HG03066 (cell line): ENCODE measurements at regions not wholly inside any gene's neighbourhood (a gene's known extent, or its start where the extent isn't known, plus 50 kb on each side); places are given as distances from the start of the nearest gene placed in this dataset.
"Not testable (repeated sequence)": the region's sequence is repeated elsewhere in the genome, so short reads cannot be mapped to it uniquely, and the experiment has no call there.

ENCODE experiments used
- ATAC-seq: cut with Tn5 transposase; IDR thresholded peaks from one replicate; pipeline ENCODE4 v1.9.1; 2021; ENCODE audit warnings: low read depth; ENCODE audit not compliant: unreplicated experiment

DNA sequence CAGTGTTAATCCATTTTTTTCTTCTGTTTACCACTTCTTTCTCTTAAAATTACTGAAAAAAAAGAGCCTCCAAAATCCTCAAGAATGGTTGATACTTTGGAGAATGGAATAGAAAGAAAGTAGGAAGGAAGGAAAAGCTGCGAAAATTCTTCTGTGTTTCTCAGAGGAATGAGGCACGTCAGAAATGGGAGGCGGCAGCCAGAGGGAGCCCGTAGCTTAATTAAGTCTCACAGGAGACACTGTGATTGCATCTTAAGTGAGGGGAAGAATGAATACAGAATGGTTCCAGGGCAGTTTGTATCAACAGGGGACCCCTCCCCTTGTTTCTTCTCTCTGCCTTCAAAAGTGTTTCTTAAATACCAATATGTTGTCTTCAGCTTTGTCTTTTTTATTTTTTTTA lies 1099.5 kb downstream of the PLA2G4A start:
- ATAC-seq = peak; percentile 80

DNA sequence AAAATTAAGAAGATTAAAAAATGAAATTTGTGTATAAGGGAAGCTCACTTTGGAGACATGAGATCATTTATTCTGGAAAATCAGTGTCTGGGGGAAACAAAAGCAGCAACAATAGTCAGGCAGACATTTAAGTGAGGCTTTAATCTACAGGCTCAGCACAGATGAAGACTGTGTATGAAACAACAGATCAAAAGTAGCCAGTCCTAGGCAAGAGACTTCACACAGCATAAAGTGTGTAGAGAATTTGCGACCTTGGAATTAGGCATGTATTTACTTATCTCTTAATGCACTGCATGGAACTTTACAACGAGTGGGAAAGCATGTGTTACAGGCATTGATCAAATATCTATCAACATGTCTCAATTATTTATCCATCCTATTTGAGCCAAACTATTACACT lies 1099.9 kb downstream of the PLA2G4A start:
- no peak for ATAC-seq

DNA sequence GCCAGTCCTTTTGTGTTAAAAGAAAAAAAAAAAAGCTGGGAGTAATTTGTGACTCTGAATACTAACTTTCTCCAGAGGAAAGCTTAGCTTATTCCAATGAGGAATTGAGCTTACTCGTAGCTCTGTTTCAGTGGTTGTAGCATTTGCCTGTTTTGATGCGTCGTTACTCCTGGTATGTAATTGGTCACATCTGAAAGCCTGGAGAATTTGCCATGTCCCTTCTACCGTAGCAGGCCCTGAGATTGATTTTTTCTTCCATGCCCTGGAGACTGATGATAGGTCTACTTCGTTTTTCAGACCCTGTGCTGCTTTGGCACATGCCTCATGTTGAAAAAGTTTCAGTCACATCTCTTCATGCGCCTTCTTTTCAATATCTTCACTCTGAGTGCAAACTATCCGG lies 1103.0 kb downstream of the PLA2G4A start:
- no peak for ATAC-seq

DNA sequence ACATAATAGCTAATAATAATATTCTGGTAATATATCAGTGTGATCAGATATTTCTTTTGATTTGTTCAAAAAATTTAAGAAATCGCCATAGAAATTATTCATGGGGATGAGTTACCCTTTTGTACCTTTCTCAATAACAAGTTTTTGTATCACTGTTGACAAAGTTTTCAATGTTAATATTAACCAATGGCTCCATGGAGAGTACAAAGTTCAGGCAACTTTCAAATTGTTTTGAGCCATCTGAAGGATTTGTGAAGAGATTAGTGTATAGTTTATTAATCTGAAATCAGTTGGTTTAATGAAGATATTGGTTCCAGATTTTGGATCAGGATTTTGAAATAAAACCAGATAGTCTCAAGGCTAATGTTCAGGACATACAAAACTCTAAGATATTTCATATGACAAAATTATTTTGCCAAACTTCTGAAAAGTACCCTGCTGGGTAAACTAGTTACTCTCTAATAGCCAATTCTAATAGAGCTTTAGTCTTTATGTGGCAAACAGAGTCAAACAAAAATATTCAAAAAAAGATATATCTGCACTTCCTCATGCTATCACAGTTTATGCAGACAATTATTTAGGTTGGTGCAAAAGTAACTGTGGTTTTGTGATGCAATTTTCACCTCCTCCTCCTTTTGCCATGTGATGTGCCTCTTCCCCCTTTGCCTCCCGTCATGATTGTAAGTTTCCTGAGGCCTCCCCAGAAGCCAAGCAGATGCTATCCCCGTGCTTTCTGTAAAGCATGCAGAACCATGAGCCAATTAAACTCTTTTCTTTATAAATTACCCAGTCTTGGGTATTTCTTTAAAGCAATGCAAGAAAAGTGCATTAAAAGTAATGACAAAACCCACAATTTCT lies 1105.0 kb downstream of the PLA2G4A start:
- ATAC-seq = no peak

DNA sequence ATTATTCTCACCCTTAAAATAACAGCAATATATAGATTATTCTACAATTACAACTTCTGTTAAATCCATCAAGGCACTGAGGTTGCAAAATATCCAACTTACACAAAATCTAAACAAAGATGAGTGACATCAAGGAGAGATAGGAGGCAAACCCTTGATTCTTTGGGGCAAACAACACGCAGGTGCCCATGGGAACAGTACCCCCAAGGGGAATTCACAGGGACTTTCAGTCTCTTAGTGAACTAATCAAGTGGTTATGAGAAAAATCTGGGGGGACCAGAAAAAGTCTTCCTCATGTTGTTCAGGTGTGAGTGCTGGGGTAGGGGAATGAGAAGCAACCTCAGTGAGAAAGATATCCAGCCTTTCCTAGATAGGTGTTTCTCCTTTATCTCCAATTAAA lies 1107.9 kb downstream of the PLA2G4A start:
- ATAC-seq = no peak

DNA sequence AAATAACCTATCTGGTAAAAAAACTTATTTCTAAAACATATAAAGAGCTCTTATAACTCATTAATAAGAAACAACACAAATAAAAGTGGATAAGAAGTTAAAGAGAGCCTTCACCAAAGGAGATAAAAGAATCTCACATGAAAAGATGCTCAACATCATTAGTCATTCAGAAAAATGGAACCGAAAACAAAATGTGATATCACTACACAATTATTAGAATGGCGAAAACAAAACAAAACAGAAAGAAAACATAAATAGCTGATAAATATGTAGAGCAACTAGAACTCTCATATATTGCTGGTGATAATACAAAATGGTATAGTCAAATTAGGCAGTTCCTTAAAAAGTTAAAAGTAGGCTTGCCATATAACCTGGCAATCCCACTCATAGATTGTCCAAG lies 1109.3 kb downstream of the PLA2G4A start:
- no peak for ATAC-seq

DNA sequence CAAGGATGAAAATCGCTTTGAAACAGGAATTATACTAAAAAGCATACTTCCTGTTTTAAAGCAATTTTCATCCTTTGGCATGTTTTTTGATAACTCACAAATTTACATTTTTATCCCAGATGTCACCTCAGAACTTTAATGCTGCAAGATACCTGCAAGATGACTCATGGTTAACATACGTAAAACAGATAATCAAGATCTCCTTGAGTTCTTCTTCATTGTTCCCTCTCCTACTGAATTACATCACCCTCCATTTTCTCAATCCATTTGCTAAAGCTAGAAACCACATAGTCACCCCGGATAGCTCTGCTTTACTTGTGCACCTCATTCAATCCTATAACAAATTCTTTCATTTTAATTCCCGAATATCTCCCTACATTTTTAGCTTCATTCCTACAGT lies 1114.2 kb downstream of the PLA2G4A start:
- no peak for ATAC-seq

DNA sequence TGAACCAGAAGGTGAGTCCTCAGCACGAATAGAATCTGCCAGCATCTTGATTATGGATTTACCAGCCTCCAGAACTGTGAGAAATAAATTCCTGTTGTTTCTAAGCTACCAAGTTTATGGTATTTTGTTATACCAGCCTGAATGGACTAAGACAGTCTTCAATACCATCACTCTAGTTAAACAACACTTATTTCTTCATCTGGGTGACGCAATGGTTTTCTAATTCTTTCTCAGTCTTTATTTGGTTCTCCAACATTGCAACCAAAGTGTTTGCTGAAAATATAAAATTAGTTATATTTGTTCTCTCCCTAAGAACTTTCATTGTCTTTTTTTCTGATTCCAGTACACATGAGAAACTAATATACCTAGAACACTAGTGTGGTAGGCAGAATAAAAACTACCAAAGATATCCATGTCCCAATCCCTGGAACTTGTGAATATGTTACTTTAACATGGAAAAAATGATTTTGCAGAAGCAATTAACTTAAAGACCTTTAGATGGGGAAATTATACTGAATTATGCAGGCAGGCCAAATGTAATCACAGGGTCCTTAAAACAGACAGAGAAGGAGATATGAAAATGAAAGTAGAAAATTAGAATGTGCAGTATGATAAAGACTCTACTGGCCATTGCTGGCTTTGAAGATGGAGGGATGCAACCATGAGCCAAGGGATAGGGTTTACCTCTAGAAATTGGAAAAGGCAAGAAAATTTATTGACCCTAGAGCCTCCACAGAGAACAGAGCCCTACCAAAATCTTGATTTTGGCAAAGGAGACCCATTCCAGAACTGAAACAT lies 1115.1 kb downstream of the PLA2G4A start:
- ATAC-seq = no peak

DNA sequence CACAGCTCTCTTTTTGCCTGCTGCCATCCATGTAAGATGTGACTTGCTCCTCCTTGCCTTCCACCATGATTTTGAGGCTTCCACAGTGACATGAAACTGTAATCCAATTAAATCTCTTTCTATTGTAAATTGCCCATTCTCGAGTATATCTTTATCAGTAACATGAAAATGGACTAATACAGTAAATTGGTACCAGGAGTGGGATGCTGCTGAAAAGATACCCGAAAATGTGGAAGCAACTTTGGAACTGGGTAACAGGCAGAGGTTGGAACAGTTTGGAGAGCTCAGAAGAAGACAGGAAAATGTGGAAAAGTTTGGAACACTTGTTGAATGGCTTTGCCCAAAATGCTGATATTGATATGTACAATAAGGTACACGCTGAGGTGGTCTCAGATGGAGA lies 1117.9 kb downstream of the PLA2G4A start:
- ATAC-seq = not testable (repeated sequence)

DNA sequence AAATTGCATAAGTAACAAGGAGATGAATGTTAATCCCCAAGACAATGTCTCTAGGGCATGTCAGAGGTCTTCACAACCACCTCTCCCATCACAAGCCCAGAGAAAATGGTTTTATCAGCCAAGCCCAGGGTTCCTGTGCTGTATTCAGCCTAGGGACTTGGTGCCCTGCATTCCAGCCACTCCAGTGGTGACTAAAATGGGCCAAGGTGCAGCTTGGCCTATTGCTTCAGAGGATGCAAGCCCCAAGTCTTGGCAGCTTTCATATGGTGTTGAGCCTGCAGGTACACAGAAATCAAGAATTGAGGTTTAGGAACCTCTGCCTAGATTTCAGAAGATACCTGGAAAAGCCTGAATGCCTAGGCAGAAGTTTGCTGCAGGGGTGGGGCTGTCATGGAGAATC lies 1118.6 kb downstream of the PLA2G4A start:
- ATAC-seq = no peak

DNA sequence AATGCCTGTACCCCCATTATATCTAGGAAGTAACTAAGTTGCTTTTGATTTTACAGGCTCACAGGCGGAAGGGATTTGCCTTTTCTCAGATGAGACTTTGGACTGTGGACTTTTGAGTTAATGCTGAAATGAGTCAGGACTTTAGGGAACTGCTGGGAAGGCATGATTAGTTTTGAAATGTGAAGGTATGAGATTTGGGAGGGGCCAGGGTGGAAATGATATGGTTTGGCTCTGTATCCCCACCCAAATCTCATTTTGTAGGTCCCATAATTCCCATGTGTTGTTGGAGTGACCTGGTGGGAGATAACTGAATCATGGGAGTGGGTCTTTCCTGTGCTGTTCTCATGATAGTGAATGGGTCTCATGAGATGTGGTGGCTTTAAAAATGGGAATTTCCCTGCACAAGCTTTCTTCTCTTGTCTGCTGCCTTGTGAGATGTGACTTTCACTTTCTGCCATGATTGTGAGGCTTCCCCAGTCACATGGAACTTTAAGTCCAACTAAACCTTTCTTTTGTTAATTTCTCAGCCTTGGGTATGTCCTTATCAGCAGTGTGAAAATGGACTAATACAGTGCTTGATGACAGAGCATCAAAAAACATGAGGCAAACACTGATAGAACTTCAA lies 1119.5 kb downstream of the PLA2G4A start:
- ATAC-seq = no peak

DNA sequence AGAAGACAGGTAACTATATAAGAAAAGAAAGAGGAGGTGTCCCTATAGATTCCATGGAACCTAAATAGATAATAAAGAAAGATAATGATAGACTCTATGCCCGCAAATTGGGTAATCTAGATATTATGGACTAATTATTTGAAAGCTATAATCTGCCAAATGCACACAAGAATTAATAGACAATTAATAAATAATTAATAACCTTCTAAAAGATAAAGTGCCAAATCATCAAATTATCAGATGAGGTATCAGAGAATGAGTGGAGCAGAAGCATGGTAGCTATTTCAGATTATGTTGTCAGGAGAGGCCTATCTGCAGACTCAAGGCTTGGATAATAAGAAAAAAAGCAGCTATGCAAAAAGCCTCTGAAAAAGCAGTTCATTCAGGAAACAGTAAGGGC lies 1120.8 kb downstream of the PLA2G4A start:
- no peak for ATAC-seq

DNA sequence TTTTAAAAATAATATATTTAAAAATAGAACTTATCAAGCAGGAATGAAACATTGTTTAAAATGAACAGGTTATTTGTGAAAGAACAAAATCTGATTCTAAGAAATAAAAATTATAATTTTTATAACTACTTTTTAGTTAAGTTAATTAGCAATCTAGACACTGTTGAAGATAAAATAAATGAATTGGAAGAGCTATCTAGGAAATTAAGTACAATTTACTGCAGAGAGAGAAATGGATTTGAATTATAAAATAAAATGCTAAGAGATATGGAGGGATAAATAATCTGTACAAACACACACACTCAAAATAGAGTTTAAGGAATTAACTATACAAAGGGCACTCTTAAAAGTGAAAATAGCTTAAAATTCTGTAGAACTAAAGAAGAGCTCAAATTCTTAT lies 1123.1 kb downstream of the PLA2G4A start:
- ATAC-seq = no peak

DNA sequence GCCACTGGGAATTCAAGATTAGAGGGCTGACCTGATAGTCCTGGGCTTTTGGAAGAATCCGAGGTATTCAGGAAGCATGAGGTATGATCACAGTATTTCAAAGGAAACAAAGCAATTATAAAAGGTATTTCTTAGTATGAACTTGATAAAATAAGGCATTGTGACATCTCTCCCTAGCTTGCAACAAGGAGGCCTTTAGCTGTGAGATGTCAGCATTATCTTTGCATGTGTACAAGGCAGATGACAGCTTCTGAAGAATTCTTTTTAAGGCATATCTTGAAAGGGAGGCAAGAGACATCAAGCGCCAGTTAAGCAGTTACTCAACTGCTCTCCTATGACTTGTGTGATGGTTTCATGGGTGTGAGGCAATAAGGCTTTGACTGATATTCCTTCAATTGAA lies 1123.7 kb downstream of the PLA2G4A start:
- ATAC-seq = no peak

DNA sequence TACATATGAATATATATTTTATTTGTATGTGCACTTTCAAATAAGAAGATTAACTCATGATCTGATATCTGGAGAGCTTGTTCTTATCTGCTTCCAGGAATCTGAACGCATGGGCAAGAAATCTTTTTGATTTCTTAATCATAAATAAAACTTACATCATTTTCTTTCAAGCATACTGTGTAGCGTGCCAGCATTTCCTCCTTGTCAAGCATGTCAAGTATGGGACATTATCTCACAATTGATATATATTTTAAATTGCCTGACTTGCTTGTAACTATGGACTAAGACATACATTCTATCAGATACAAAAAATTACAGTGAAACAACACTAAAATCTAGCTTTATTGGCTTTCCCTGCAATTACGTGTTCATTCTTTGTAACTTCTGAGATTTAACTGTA lies 1128.2 kb downstream of the PLA2G4A start:
- ATAC-seq = no peak

DNA sequence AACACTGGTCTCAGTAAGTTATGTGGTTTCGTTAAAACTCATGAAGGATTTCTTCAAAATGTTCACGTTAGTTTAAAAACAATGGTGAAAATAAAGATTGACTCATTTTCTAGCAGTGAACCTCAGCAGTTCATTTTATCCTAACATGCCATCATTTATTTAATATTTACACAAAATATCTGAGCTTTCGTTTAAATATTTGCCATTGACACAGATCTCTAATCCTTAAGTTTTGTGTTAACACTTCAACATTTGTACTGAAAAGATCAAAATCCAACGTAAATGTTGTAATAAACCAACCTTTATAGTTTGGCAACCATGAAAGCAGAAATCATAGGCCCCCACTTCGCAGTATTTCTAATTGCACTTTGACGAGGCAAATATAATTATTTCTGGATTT lies 1129.5 kb downstream of the PLA2G4A start:
- no peak for ATAC-seq

DNA sequence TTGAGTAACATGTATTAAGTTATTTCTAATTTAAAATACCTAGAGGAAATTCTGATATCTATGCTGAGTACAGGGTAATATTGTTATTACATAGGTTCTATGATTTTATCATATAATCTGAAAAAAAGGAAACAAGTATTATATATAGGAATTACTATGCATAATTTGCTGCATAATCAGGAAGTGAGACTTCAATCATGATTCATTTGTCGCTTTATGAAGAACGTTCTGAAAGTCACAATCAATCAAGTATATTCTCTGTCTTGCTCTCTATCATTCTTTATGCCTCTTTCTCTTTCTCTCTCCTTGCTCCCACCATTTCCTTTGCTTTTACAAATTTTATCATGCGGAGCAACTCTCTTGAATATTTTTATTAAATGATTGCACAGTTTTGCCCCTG lies 1130.3 kb downstream of the PLA2G4A start:
- no peak for ATAC-seq

DNA sequence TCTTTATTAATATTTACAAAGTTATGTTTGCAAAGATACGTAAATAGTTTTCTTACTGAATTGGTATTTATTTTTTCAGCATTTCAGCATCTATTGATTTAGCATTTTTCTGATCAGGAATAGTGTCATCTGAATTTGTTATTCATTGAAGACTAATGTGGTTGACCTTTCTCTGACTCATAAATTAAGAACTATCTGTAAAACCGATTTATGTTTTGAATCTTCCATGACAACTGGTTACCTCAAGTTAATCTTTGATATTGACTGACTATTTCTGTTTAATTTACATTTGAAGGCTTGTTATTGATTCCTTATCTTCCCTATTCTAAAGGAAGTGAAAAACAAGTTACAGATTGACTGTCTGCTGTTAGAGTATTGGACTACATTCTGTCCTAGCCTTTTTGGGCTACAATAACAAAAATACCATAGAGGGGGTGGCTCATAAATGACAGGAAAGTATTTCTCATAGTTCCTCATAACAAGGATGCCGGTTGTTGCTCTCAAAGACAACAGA lies 1131.4 kb downstream of the PLA2G4A start:
- no peak for ATAC-seq

DNA sequence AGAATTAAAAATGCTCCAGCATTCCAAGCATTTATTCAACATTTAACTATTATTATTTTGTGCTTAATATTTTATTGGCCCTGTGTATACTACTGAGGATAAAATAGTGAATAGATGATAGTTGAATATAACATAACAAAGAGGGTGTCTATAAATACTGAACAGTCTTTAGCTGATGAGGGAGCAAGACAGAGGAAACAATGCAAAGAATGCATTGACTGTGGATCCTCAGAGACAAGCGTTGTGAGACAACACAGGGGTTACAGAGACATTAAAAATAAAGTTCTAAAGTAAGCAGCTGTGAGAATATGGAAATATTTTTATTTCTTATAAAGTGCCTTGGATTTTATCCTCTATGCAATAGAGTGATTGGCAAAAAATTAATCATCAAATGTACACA lies 1133.1 kb downstream of the PLA2G4A start:
- ATAC-seq = no peak

DNA sequence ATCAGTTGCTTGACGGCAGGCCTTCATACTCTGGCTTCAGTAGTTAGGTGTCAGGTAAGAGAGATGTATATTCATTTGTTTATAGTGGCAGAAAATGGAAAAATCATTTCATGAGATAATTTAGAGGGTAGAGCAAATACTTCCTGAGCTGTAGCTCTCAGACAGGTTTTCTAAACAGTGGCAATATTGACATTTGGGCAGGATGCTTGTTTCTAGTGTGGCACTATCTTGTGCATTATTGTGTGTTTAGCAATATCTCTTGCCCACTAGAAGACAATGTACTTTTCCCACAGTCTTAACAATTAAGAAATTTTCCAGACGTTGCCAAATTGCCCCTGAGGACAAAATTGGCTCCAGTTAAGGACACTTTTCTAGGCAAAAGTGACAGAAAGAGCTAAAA lies 1143.1 kb downstream of the PLA2G4A start:
- ATAC-seq = no peak

DNA sequence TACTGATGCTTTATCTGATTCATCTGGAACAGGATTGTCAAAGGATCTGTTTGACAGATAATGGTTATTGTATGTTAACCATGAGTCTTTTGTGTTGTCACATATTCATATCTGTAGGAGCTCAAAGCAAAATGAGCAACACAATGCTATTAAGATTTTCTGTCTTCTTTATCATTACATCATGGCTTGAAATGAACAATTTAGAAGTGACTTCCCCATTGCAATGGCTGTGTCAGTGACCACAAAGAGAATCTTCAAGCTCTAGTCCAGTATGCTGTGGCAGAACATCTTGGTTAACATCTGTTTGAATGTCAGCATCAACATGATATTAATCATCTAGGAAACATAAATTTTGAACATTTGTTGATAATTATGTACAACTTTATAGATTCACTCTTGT lies 1148.5 kb downstream of the PLA2G4A start:
- ATAC-seq = no peak
